Hindlimb muscle (tissue), 1 donor: ENCODE measurements at regions not wholly inside any gene's neighbourhood (a gene's known extent, or its start where the extent isn't known, plus 50 kb on each side); places are given as distances from the start of the nearest gene placed in this dataset.
"Not testable (repeated sequence)": the region's sequence is repeated elsewhere in the genome, so short reads cannot be mapped to it uniquely, and the experiment has no call there.

Experiments
- DNase-seq: peaks from one replicate; pipeline ENCODE4 v3.0.0-alpha.2; 2013

DNA sequence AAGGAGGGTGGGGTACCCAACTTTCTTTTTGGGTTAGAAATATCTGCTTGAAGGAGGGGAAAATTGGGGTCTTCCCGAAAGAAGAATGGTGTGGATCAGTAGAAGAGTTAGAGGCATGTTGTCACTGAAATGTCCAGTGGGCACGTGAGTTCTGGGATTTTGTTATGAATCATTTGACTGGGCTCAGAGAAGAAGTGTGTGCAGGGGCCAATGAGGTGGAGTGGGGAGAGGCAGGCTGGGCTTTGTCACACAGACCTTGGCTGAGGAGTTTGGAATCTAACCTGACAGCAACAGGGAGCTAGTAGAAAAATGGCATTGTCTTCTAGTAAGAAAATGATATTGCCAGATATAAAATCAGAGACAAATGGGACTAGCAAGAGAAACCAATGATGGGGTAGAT, 436.8 kb downstream of the MFSD1 start:
- DNase-seq = no peak

GRCh38 chr3:159239059-159239458, 437.2 kb downstream of the MFSD1 start:
- no peak for DNase-seq

DNA sequence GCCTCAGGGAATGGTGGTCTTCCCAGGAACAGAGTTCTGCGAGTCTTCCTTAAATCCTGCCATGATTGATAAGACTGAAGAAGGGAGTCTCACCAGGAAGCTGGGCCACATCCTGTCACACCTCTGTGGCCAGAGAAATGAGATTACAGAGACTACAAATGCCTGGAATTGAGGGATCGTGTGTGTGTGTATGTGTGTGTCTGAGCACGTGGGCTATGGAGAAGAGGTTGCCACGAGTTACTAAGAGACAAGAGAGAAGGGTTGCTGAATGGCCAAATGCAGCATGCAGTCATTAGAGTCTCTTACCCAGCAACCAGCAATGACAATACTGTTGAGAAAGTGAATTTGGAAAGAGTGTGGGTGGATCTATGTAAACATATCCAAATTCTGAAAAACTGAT, 443.1 kb downstream of the MFSD1 start:
- DNase-seq = no peak

GRCh38 chr3:159245871-159246270, 444.0 kb downstream of the MFSD1 start:
- no peak for DNase-seq

- DNase-seq = no peak
These were observed 444.5 kb downstream of the MFSD1 start for GRCh38 chr3:159246385-159246784.

DNA sequence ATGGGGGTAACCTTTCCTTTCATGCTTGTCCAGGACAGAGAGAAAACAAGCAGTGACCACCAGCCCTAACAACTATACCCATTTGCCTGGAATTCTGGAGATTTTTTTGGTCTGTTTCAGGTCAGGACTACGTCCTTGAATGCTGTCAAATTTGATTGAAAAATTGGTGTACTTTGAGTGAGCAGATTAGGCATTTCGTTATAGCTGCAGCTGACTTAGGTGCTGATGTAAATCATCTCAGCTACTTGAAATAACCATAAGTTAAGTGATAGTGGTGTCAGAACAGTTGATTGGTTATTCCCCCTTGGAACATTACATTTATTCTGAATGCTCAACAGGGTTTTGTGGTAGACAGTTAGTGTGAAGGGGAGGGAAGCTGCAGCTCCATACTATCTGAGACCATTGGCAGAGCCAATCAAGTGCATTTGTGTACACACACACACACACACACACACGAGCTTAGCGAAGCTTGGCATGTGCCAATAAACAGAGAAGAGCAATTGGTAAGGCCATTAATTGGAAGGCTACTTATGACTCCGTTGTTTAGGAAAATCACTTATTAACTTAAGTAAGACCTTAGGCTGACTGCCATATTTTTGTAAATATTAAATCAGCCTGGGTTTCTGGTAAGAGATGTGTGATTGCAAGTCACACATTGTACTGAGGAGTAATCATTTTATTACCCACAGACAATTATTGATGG, 447.8 kb downstream of the MFSD1 start:
- no peak for DNase-seq

DNA sequence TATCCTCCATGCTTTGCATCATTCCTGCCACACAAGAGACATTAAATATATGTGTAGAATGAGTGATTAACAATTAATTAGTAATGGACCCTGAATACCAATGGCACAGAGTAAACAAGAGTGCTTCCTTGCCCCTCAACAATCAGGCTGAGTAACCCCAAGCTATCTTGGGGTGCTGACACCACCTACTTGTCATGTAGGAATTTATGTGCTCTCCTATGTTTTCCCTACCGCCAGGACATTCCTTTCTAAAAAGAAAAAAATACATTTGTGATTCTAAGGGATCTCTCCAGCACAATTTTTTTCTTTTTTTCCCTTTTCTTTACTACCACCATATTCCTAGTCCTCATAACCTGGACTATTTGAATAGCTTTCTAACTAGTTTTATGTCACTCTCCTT, 449.1 kb downstream of the MFSD1 start:
- no peak for DNase-seq

- DNase-seq = no peak
These were observed 450.4 kb downstream of the MFSD1 start for GRCh38 chr3:159252274-159252673.

GRCh38 chr3:159252772-159253384, 451.0 kb downstream of the MFSD1 start:
- DNase-seq = no peak

GRCh38 chr3:159253860-159254259, 452.0 kb downstream of the MFSD1 start:
- DNase-seq = no peak

GRCh38 chr3:159257954-159258353, 456.1 kb downstream of the MFSD1 start:
- no peak for DNase-seq

- no peak for DNase-seq
These were observed 457.1 kb downstream of the MFSD1 start for GRCh38 chr3:159258934-159259333.

- DNase-seq = peak; percentile 38
These were observed 458.3 kb downstream of the MFSD1 start for GRCh38 chr3:159260049-159260662.

DNA sequence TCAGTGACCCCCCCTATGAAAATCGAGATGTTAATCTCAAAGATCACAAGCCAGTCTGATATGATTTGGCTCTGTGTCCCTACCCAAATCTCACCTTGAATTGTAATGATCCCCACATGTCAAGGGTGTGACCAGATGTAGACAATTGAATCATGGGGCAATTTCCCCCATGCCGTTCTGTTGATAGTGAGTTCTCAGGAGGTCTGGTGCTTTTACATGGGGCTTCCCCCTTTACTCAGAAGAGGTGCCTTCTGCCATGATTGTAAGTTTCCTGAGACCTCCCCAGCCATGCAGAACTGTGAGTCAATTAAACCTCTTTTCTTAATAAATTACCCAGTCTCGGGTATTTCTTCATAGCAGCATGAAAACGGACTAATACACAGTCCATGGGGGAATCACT, 459.5 kb downstream of the MFSD1 start:
- not testable (repeated sequence) for DNase-seq

GRCh38 chr3:159263750-159264553, 462.1 kb downstream of the MFSD1 start:
- peak; percentile 20 for DNase-seq

- no peak for DNase-seq
These were observed 463.9 kb downstream of the MFSD1 start for GRCh38 chr3:159265705-159266104.

DNA sequence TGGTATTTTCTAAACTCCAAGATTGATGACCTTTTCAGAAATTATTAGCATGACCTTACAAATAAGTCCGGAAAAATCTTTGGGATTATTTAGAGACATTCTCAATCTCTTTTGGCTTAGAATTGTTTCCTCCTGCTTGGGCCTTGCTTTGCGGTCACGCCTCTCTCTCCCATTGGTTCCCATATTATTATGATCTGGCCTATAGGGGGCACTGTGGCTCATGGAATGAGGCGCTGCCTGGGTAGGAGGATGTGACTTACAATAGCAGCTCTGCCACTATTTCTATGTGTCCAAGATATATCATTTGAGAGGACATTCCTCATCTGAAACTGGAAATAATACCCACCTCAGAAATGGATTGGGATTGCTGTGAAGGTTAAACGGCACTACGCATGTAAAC, 464.9 kb downstream of the MFSD1 start:
- no peak for DNase-seq

- DNase-seq = no peak
These were observed 470.1 kb downstream of the MFSD1 start for GRCh38 chr3:159271799-159272512.

- DNase-seq = no peak
These were observed 471.2 kb downstream of the MFSD1 start for GRCh38 chr3:159273070-159273469.

GRCh38 chr3:159273608-159274007, 471.8 kb downstream of the MFSD1 start:
- DNase-seq = peak; percentile 52

- no peak for DNase-seq
These were observed 473.9 kb downstream of the MFSD1 start for GRCh38 chr3:159275741-159276140.

DNA sequence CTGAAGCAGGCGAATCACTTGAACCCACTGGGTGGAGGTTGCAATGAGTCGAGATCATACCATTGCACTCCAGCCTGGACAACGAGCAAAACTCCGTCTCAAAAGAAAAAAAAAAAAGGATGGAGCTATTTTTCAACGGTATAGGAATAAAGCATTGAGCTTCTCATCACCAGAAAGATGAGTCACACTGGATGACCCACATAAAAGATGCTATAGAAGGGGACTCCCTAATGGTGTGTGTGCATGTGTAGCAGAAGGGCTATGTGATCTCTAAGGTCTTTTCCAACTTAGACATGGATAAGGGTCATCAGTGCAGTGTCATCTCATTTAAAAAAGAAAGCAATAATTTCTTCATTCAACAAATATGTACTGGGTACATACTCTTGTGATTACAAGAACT, 476.0 kb downstream of the MFSD1 start:
- DNase-seq = no peak
